Nucleus accumbens (tissue), 56 donors: ENCODE measurements at regions not wholly inside any gene's neighbourhood (a gene's known extent, or its start where the extent isn't known, plus 50 kb on each side); places are given as distances from the start of the nearest gene placed in this dataset.
"Not testable (repeated sequence)": the region's sequence is repeated elsewhere in the genome, so short reads cannot be mapped to it uniquely, and the experiment has no call there.

Experiments
- DNase-seq, 56 donors: peaks; one replicate each; lab custom pipeline; 2025; lab: John Stamatoyannopoulos, UW

- DNase-seq = no peak
Observed at GRCh38 chr5:154565123-154565522, 87.1 kb upstream of the HAND1 start.

- DNase-seq = no peak
Observed at GRCh38 chr5:154562244-154562880, 84.3 kb upstream of the HAND1 start.

- DNase-seq = no peak
Observed at GRCh38 chr5:154559398-154560276, 81.6 kb upstream of the HAND1 start.

GRCh38 chr5:154557548-154557947 is 79.5 kb upstream of the HAND1 start:
- DNase-seq = no peak

- DNase-seq = no peak
Observed at GRCh38 chr5:154547551-154547950, 69.5 kb upstream of the HAND1 start.

GRCh38 chr5:154546719-154547118 is 68.7 kb upstream of the HAND1 start:
- DNase-seq = no peak

- DNase-seq = no peak
Observed at GRCh38 chr5:154544646-154545045, 66.6 kb upstream of the HAND1 start.

- no peak for DNase-seq
Observed at GRCh38 chr5:154543380-154543779, 65.4 kb upstream of the HAND1 start.

- no peak for DNase-seq
Observed at GRCh38 chr5:154542581-154542980, 64.6 kb upstream of the HAND1 start.

GRCh38 chr5:154542000-154542399 is 64.0 kb upstream of the HAND1 start:
- DNase-seq = no peak

GRCh38 chr5:154541553-154541952 is 63.5 kb upstream of the HAND1 start:
- peak in 1 of 56 donors; percentile 1 for DNase-seq

- no peak for DNase-seq
Observed at GRCh38 chr5:154540600-154540999, 62.6 kb upstream of the HAND1 start.

GRCh38 chr5:154538492-154538891 is 60.5 kb upstream of the HAND1 start:
- no peak for DNase-seq

GRCh38 chr5:154536439-154536838 is 58.4 kb upstream of the HAND1 start:
- DNase-seq = not testable (repeated sequence)

GRCh38 chr5:154535535-154535934 is 57.5 kb upstream of the HAND1 start:
- DNase-seq = no peak

- DNase-seq = no peak
Observed at GRCh38 chr5:154534457-154535050, 56.5 kb upstream of the HAND1 start.

GRCh38 chr5:154529282-154529681 is 51.3 kb upstream of the HAND1 start:
- DNase-seq = no peak

GRCh38 chr5:154528005-154528594 is 50.1 kb upstream of the HAND1 start:
- no peak for DNase-seq
